ENCODE measurements at regions not wholly inside any gene's neighbourhood (a gene's known extent, or its start where the extent isn't known, plus 50 kb on each side); places are given as distances from the start of the nearest gene placed in this dataset.

DNA sequence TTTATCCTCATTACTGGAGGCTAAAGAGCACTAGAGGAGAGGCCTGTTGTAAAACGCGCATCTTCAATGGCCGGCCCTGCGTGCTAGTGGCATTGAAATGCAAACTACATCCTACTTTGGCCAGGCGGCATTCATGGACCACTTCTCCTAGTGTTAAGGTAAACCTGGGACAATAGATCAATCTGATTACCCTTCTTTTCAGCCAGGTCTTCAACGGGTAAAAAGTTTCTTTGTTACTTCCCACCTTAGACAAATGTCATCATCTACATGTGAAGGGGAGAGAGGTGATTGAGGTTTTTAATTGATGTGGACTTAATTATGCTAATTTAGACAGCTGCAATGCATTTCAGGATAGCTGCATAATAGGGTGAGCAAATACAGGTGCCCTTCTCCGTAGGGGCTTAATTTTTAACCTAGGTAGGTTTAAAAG, 628.0 kb downstream of the ZEB2 start:
- H3K4me3 ChIP-seq (replicated peaks; ENCODE audit: low read depth, low read length) = no peak overlapping the region
- TF ChIP-seq, protein P1, sequence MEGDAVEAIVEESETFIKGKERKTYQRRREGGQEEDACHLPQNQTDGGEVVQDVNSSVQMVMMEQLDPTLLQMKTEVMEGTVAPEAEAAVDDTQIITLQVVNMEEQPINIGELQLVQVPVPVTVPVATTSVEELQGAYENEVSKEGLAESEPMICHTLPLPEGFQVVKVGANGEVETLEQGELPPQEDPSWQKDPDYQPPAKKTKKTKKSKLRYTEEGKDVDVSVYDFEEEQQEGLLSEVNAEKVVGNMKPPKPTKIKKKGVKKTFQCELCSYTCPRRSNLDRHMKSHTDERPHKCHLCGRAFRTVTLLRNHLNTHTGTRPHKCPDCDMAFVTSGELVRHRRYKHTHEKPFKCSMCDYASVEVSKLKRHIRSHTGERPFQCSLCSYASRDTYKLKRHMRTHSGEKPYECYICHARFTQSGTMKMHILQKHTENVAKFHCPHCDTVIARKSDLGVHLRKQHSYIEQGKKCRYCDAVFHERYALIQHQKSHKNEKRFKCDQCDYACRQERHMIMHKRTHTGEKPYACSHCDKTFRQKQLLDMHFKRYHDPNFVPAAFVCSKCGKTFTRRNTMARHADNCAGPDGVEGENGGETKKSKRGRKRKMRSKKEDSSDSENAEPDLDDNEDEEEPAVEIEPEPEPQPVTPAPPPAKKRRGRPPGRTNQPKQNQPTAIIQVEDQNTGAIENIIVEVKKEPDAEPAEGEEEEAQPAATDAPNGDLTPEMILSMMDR (IDR thresholded peaks at IDR 0.05; ENCODE audit: low read length, missing control alignments) = no peak

DNA sequence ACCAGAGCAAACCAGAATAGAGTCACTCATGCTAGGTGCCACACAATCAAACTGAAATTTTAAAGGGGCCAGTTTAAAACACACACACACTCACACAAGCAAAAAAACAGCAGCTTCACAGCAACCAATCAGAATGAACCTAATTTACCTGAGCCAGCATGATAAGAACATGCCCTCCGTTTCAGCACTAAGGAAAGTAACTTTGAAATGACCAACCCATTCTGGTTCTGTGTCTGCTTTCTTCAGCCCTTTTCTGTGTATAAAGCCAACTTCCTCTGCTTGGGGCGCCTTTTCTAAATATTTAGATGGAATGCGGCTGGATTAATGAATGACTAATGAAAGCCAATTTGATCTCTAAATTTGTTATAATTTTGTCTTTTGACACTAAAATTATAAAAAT, 629.1 kb downstream of the ZEB2 start:
- TF ChIP-seq, protein P1 (IDR thresholded peaks at IDR 0.05; ENCODE audit: low read length, missing control alignments) = no peak
- H3K4me3 ChIP-seq (replicated peaks; ENCODE audit: low read depth, low read length) = no peak overlapping the region
- no peak for DNase-seq (ENCODE audit: low read depth)

More for the DNA sequence above, 628.0 kb downstream of the ZEB2 start:
- no peak for DNase-seq (ENCODE audit: low read depth)

DNA sequence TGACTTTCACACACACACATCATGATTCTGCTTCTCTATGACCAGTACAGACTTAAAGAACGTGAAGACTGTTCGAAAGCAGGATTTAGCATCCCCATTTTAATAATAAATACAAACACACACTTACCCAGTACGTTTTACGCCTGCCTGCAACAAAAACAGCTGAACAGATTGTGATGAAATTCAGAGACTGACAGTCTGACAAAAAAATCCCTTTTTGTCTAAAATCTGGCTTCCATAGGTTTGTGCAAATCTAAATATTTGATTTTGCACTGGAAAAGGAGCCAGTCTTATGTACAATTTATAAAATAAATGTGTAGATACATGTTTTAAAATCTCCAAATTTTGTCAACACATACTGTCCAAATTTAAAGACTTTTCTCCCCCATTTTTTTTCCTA, 630.7 kb downstream of the ZEB2 start:
- no peak overlapping the region for H3K4me3 ChIP-seq (replicated peaks; ENCODE audit: low read depth, low read length)
- TF ChIP-seq, protein P1 (IDR thresholded peaks at IDR 0.05; ENCODE audit: low read length, missing control alignments) = no peak
- DNase-seq (ENCODE audit: low read depth) = no peak

GRCh38 chr2:143885461-143885860, 634.5 kb downstream of the ZEB2 start:
- no peak for DNase-seq (ENCODE audit: low read depth)
- TF ChIP-seq, protein P1 (IDR thresholded peaks at IDR 0.05; ENCODE audit: low read length, missing control alignments) = no peak

GRCh38 chr2:143881246-143881645, 638.7 kb downstream of the ZEB2 start:
- DNase-seq (ENCODE audit: low read depth) = no peak

More at GRCh38 chr2:143885461-143885860, 634.5 kb downstream of the ZEB2 start:
- H3K4me3 ChIP-seq (replicated peaks; ENCODE audit: low read depth, low read length) = no peak overlapping the region

DNA sequence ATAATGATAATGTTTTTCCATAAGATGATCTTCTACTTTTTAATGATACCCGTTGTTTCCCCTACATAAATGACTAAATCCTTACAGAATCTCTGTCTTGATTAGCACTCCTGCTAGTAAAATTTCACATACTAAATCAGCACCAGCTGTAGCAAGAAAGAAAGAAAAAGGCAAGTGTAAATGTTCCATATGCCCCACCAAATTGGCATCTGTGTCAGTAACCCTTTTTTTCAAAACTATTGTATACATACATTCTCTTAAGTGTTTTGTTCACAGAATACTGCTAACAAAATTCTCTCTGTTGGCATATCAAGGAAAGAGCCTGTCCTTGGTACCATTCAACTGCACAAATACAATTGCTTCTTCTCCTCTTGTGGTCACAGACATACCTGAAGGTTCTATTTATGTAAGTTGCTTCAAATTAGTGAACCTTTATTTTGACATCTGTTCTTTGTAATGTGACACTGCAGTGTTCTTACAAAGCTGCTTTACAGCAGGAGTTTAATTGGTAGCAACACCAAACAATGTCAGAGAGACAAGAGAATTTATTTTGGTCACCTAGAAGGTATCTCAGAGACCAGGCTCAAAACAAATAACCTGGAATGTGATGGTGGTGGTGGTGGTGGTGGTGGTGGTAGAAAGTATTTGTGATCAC, 641.9 kb downstream of the ZEB2 start:
- no peak overlapping the region for H3K4me3 ChIP-seq (replicated peaks; ENCODE audit: low read depth, low read length)
- DNase-seq (ENCODE audit: low read depth) = no peak
- TF ChIP-seq, protein P1 (IDR thresholded peaks at IDR 0.05; ENCODE audit: low read length, missing control alignments) = no peak

More at GRCh38 chr2:143881246-143881645, 638.7 kb downstream of the ZEB2 start:
- TF ChIP-seq, protein P1 (IDR thresholded peaks at IDR 0.05; ENCODE audit: low read length, missing control alignments) = no peak
- H3K4me3 ChIP-seq (replicated peaks; ENCODE audit: low read depth, low read length) = no peak overlapping the region

GRCh38 chr2:143877056-143877455, 642.9 kb downstream of the ZEB2 start:
- TF ChIP-seq, protein P1 (IDR thresholded peaks at IDR 0.05; ENCODE audit: low read length, missing control alignments) = no peak
- DNase-seq (ENCODE audit: low read depth) = no peak
- H3K4me3 ChIP-seq (replicated peaks; ENCODE audit: low read depth, low read length) = no peak overlapping the region

Measured in fibroblast of pulmonary artery (primary cell).